Neuronal stem cell (in vitro differentiated cells): ENCODE measurements at regions not wholly inside any gene's neighbourhood (a gene's known extent, or its start where the extent isn't known, plus 50 kb on each side); places are given as distances from the start of the nearest gene placed in this dataset.

ENCODE experiments used
- DNase-seq: peaks from one replicate; pipeline ENCODE4 v3.0.0-alpha.2; 2013; ENCODE audit warnings: low spot score
- H2AFZ ChIP-seq: one replicate; pipeline ENCODE4 v1.6.1; 2013; ENCODE audit warnings: mild to moderate bottlenecking, low read length, inconsistent platforms
- H2AK5ac ChIP-seq: 2 replicates; pipeline ENCODE4 v1.6.1; 2013; ENCODE audit warnings: low read depth, mild to moderate bottlenecking, inconsistent platforms, low read length, moderate library complexity, mixed read lengths
- H2BK120ac ChIP-seq: 2 replicates; pipeline ENCODE4 v1.6.1; 2013; ENCODE audit warnings: low read depth, mild to moderate bottlenecking, inconsistent platforms, low read length, moderate library complexity, mixed read lengths
- H2BK12ac ChIP-seq: one replicate; pipeline ENCODE4 v1.6.1; 2013; ENCODE audit warnings: low read length, inconsistent platforms
- H2BK15ac ChIP-seq: 2 replicates; pipeline ENCODE4 v1.6.1; 2013; ENCODE audit warnings: mild to moderate bottlenecking, low read length, inconsistent platforms, mixed read lengths
- H2BK5ac ChIP-seq: one replicate; pipeline ENCODE4 v1.6.1; 2013; ENCODE audit warnings: inconsistent platforms, mild to moderate bottlenecking, low read length, moderate library complexity
- H3K14ac ChIP-seq: one replicate; pipeline ENCODE4 v1.6.1; 2013; ENCODE audit warnings: low read length, inconsistent platforms
- H3K18ac ChIP-seq: 2 replicates; pipeline ENCODE4 v1.6.1; 2013; ENCODE audit warnings: low read length, inconsistent platforms
- H3K23ac ChIP-seq: 2 replicates; pipeline ENCODE4 v1.6.1; 2013; ENCODE audit warnings: low read depth, mild to moderate bottlenecking, mixed read lengths, low read length, inconsistent platforms; ENCODE audit not compliant: poor library complexity
- H3K27ac ChIP-seq: replicated peaks from 3 replicates; pipeline ENCODE4 v1.5.1; 2013; ENCODE audit warnings: low read length, inconsistent platforms
- H3K27me3 ChIP-seq, 3 experiments: 2 replicates each; pipeline ENCODE4 v1.6.1; 2013; ENCODE audit warnings: low read length in 3 of 3, mild to moderate bottlenecking in 2 of 3, inconsistent platforms in 1 of 3, low read depth in 1 of 3, mixed read lengths in 1 of 3, moderate library complexity in 1 of 3; ENCODE audit not compliant: control insufficient read depth in 3 of 3, insufficient read depth in 3 of 3
- H3K36me3 ChIP-seq, 2 donors: replicated peaks in 1 of 2; 2 replicates each; pipeline ENCODE4 v1.6.1; 2013; ENCODE audit warnings: low read length in 2 of 2; ENCODE audit not compliant: control insufficient read depth in 2 of 2, insufficient read depth in 2 of 2
- H3K4ac ChIP-seq: 2 replicates; pipeline ENCODE4 v1.6.1; 2013; ENCODE audit warnings: inconsistent platforms, mild to moderate bottlenecking, low read length, moderate library complexity
- H3K4me1 ChIP-seq, 2 donors: 1 replicate in 1 of 2; 2 replicates in 1 of 2; pipeline ENCODE4 v1.6.1; 2013; ENCODE audit warnings: low read length in 2 of 2, low read depth in 1 of 2; ENCODE audit not compliant: control insufficient read depth in 2 of 2, insufficient read depth in 1 of 2
- H3K4me2 ChIP-seq: one replicate; pipeline ENCODE4 v1.6.1; 2013; ENCODE audit warnings: mild to moderate bottlenecking, low read length, inconsistent platforms; ENCODE audit not compliant: insufficient read depth, poor library complexity, severe bottlenecking
- H3K4me3 ChIP-seq, 2 donors: 2 replicates each; pipeline ENCODE4 v1.5.1; 2013; ENCODE audit warnings: low read length in 2 of 2, mild to moderate bottlenecking in 2 of 2, inconsistent platforms in 1 of 2, moderate library complexity in 1 of 2
- H3K79me1 ChIP-seq: one replicate; pipeline ENCODE4 v1.6.1; 2013; ENCODE audit warnings: low read depth, mild to moderate bottlenecking, inconsistent platforms, low read length, moderate library complexity
- H3K9ac ChIP-seq: one replicate; pipeline ENCODE4 v1.6.1; 2013; ENCODE audit warnings: mild to moderate bottlenecking, low read depth, low read length, inconsistent platforms; ENCODE audit not compliant: poor library complexity
- H3K9me3 ChIP-seq, 2 donors: replicated peaks in 1 of 2; 2 replicates each; pipeline versions ENCODE3 to v1.6.1; 2013; ENCODE audit warnings: low read length in 2 of 2, mild to moderate bottlenecking in 2 of 2, inconsistent platforms in 1 of 2, low read depth in 1 of 2, mixed read lengths in 1 of 2, moderate library complexity in 1 of 2; ENCODE audit not compliant: control insufficient read depth in 2 of 2, insufficient read depth in 1 of 2
- H4K8ac ChIP-seq: one replicate; pipeline ENCODE4 v1.6.1; 2013; ENCODE audit warnings: low read depth, mild to moderate bottlenecking, inconsistent platforms, low read length, moderate library complexity
- H4K91ac ChIP-seq: one replicate; pipeline ENCODE4 v1.6.1; 2013; ENCODE audit warnings: low read length, low read depth, mild to moderate bottlenecking, inconsistent platforms; ENCODE audit not compliant: poor library complexity
- WGBS, 2 donors: extraction: QIAGEN DNeasy Blood & Tissue Kit; methylation state at CpG; one replicate each; pipeline ENCODE4 v1.1.7; 2013; ENCODE audit warnings: missing lambda C conversion rate in 2 of 2, mixed read lengths in 1 of 2; ENCODE audit not compliant: insufficient read length in 2 of 2, insufficient replicate concordance in 1 of 2; ENCODE audit errors: extremely low coverage in 2 of 2; 5-methylcytosine and 5-hydroxymethylcytosine counted together

DNA sequence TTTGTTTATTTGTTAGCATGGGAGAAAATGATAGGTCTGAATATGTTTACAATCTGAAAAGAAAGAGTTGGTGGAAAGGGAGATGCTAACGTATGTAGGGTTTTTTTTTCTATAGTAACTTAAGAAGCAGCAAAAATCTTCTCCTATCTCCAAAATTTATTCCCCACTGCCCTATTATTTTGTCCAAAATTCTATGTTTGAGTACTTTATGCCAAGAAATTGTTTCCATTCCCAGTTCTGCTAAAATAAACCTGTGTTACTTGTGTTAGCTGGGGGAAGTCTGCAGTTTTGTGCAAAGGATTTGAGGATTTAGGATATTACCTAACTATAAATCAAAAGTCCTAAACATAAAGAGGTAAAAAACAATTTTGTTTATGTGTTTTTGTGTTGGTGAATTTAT lies 2770.4 kb upstream of the PCDH20 start:
- no peak overlapping the region for H3K4me2 ChIP-seq
- H3K4ac ChIP-seq = no peak overlapping the region
- H3K9me3 ChIP-seq = no peaks in the 10 kb centered on the region
- no peak overlapping the region for H3K4me3 ChIP-seq
- H3K27ac ChIP-seq = no peak overlapping the region
- no peak overlapping the region for H3K9ac ChIP-seq
- no peaks in the 10 kb centered on the region for H3K4me1 ChIP-seq
- H3K18ac ChIP-seq = no peak overlapping the region
- H2BK12ac ChIP-seq = no peak overlapping the region
- H4K8ac ChIP-seq = no peak overlapping the region
- H2BK120ac ChIP-seq = no peak overlapping the region
- H3K79me1 ChIP-seq = no peaks in the 10 kb centered on the region
- H2BK5ac ChIP-seq = no peak overlapping the region
- no peak overlapping the region for H2AK5ac ChIP-seq
- WGBS, 2 donors = no CpG with 5 or more reads among the region's 1 CpG
- H2BK15ac ChIP-seq = no peak overlapping the region
- no peak overlapping the region for H2AFZ ChIP-seq
- no peak overlapping the region for H3K23ac ChIP-seq
- no peaks in the 10 kb centered on the region for H3K27me3 ChIP-seq
- no peak overlapping the region for H4K91ac ChIP-seq
- H3K14ac ChIP-seq = no peak overlapping the region
- DNase-seq = no peak
- no peaks in the 10 kb centered on the region for H3K36me3 ChIP-seq

DNA sequence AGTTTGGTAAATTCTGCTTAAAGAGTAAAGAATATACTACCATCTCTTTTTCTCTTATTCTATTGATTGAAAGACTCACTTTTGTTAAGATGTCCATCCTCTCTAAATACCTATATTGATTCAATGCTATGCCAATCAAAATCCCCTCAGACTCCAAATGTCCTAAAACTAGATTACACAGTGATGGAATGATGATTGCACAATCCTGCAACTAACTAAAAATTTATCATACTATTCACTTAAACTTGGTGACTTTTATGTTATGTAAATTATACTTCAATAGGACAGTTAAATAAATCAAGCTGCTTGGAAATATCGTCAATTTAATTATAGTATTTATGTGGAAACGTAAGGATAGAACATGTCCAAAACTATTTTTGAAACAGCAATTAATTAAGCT lies 2765.1 kb upstream of the PCDH20 start:
- no peak overlapping the region for H3K23ac ChIP-seq
- H2AFZ ChIP-seq = no peak overlapping the region
- H2AK5ac ChIP-seq = no peak overlapping the region
- H3K9me3 ChIP-seq = no peaks in the 10 kb centered on the region
- no peak overlapping the region for H4K8ac ChIP-seq
- H2BK12ac ChIP-seq = no peak overlapping the region
- H3K4ac ChIP-seq = no peak overlapping the region
- H2BK120ac ChIP-seq = no peak overlapping the region
- H3K14ac ChIP-seq = no peak overlapping the region
- no peak overlapping the region for H3K4me2 ChIP-seq
- no peak overlapping the region for H2BK5ac ChIP-seq
- no peaks in the 10 kb centered on the region for H3K4me1 ChIP-seq
- no peak for DNase-seq
- no peak overlapping the region for H2BK15ac ChIP-seq
- no peak overlapping the region for H3K27ac ChIP-seq
- no peaks in the 10 kb centered on the region for H3K27me3 ChIP-seq
- no peak overlapping the region for H3K4me3 ChIP-seq
- no peak overlapping the region for H3K9ac ChIP-seq
- no peak overlapping the region for H3K18ac ChIP-seq
- H4K91ac ChIP-seq = no peak overlapping the region
- no CpG with 5 or more reads among the region's 2 CpGs for WGBS, 2 donors
- H3K79me1 ChIP-seq = no peaks in the 10 kb centered on the region
- no peaks in the 10 kb centered on the region for H3K36me3 ChIP-seq

DNA sequence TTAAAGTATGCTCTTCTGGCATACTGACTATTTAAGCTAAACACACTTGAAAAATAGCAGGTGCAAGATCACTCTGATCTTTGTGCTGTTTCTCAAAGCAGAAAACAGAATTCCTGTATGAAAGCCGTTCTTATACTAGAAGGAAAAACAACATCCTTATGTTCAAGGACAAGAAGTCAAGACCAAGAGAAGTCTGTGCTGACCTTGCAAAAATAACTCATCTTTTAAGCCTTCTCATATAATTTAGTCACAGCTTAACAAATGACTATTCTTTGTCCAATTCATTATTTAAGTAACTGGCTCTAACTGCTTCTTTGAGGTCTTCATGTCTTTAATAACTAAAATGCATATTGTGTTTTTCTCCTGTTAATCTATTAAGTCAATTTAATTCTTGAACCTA lies 2750.2 kb upstream of the PCDH20 start:
- H3K14ac ChIP-seq = no peak overlapping the region
- no peak for DNase-seq
- no peak overlapping the region for H2BK12ac ChIP-seq
- H3K27me3 ChIP-seq = no peaks in the 10 kb centered on the region
- H3K4me1 ChIP-seq = no peaks in the 10 kb centered on the region
- H2AFZ ChIP-seq = no peak overlapping the region
- no peak overlapping the region for H4K8ac ChIP-seq
- H2BK120ac ChIP-seq = no peak overlapping the region
- no CpG with 5 or more reads among the region's 1 CpG for WGBS, 2 donors
- H3K18ac ChIP-seq = no peak overlapping the region
- no peak overlapping the region for H2BK15ac ChIP-seq
- H2AK5ac ChIP-seq = no peak overlapping the region
- H3K4me3 ChIP-seq = no peak overlapping the region
- H3K79me1 ChIP-seq = no peaks in the 10 kb centered on the region
- no peak overlapping the region for H3K9ac ChIP-seq
- no peak overlapping the region for H3K23ac ChIP-seq
- no peaks in the 10 kb centered on the region for H3K9me3 ChIP-seq
- H3K4ac ChIP-seq = no peak overlapping the region
- H3K36me3 ChIP-seq = no peaks in the 10 kb centered on the region
- H3K27ac ChIP-seq = no peak overlapping the region
- no peak overlapping the region for H3K4me2 ChIP-seq
- H4K91ac ChIP-seq = no peak overlapping the region
- no peak overlapping the region for H2BK5ac ChIP-seq

DNA sequence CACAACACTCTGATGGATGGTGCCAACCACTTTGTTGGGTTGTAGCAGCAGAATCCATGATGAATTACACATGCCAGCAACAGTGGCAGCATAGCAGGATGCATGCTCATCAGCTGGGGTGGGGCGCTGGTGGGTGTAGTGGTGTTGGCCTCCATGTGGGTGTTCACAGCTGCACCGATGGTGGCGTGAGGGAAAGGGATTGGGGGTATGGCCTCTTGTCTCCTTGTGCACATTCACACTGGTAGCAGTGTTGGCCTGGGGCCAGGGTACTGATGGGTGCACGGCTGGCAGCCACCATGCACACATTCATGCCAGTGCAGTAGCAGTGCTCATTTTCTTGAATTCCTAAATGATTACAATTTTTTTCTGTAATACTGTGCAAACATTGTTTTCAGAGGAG lies 2748.8 kb upstream of the PCDH20 start:
- H3K36me3 ChIP-seq = no peaks in the 10 kb centered on the region
- no peaks in the 10 kb centered on the region for H3K9me3 ChIP-seq
- DNase-seq = no peak
- H3K14ac ChIP-seq = no peak overlapping the region
- no peak overlapping the region for H2BK12ac ChIP-seq
- no peak overlapping the region for H3K27ac ChIP-seq
- H4K91ac ChIP-seq = no peak overlapping the region
- WGBS, 2 donors = no CpG with 5 or more reads among the region's 4 CpGs
- H4K8ac ChIP-seq = no peak overlapping the region
- H3K27me3 ChIP-seq = no peaks in the 10 kb centered on the region
- H2AK5ac ChIP-seq = no peak overlapping the region
- peak overlapping the region; percentile 25 for H3K23ac ChIP-seq
- H3K4ac ChIP-seq = no peak overlapping the region
- H3K79me1 ChIP-seq = no peaks in the 10 kb centered on the region
- no peak overlapping the region for H2BK15ac ChIP-seq
- H3K9ac ChIP-seq = no peak overlapping the region
- no peak overlapping the region for H2AFZ ChIP-seq
- no peaks in the 10 kb centered on the region for H3K4me1 ChIP-seq
- no peak overlapping the region for H3K4me2 ChIP-seq
- H3K18ac ChIP-seq = peak overlapping the region; percentile 70
- no peak overlapping the region for H2BK120ac ChIP-seq
- H3K4me3 ChIP-seq = no peak overlapping the region
- H2BK5ac ChIP-seq = no peak overlapping the region
